GM12891 (cell line): ENCODE measurements at regions not wholly inside any gene's neighbourhood (a gene's known extent, or its start where the extent isn't known, plus 50 kb on each side); places are given as distances from the start of the nearest gene placed in this dataset.

Experiments used
- POLR2A ChIP-seq: IDR thresholded peaks from 2 replicates; pipeline ENCODE4 v1.6.1; 2011; ENCODE audit warnings: low read depth, low read length, control low read depth
- POLR2AphosphoS5 ChIP-seq: IDR thresholded peaks from 2 replicates; pipeline ENCODE4 v1.6.1; 2011; ENCODE audit warnings: low read depth, low read length, control low read depth
- TAF1 ChIP-seq: IDR thresholded peaks from 2 replicates; pipeline ENCODE4 v1.6.1; 2011; ENCODE audit warnings: low read depth, low read length, control low read depth

- TF ChIP-seq POLR2AphosphoS5 = no peak
- TF ChIP-seq TAF1 = no peak
- TF ChIP-seq POLR2A = no peak
These were observed 573.8 kb downstream of the EPM2A start for GRCh38 chr6:145161501-145161900.
